ENCODE measurements at regions not wholly inside any gene's neighbourhood (a gene's known extent, or its start where the extent isn't known, plus 50 kb on each side); places are given as distances from the start of the nearest gene placed in this dataset.

DNA sequence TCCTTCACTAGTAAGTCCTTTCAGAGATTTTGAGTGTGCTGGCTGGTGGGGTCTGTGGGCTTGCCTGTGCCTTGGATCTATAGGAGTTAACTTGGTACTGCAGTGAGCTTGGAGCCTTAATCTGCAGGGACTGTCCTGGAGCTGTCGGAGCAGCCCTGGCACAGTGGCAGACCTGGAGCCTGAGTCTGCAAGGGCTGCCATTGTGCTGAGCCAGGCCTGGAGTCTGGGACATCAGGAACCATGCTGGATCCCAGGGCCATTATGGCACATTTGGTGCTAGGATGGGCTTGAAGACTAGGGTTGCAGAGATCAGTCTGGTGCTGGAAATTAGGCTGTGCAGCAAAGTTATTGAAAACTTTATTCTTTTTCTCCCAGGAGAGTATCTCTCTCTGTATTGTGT lies 665.4 kb downstream of the METTL15 start:
- no peak for ATAC-seq
- no peak for DNase-seq
- intact Hi-C loops (cut with DNase I), result no loop called here

- ATAC-seq, result no peak
- DNase-seq, result no peak
- intact Hi-C loops (cut with DNase I), result no loop called here
Observed at GRCh38 chr11:28770806-28771205, 662.6 kb downstream of the METTL15 start.

DNA sequence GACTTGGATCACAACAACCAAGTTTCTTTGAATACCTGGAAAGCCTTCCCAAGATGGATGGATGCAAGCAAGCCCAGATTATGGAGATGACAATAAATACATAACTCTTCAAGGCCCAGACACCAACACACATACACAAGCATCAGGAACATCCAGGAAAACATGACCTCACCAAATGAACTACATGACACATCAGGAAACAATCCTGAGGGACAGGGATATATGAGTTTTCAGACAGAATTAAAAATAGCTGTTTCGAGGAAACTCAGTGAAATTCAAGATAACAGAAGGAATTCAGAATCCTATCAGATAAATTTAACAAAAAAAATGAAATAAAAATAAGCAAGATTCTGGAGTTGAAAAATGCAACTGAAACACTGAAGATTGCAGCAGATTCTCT lies 659.4 kb downstream of the METTL15 start:
- no peak for DNase-seq
- intact Hi-C loops (cut with DNase I), result no loop called here
- no peak for ATAC-seq

- intact Hi-C loops (cut with DNase I), result no loop called here
- no peak for DNase-seq
- ATAC-seq, result no peak
Observed at GRCh38 chr11:28763876-28764275, 655.7 kb downstream of the METTL15 start.

- ATAC-seq (no peak), DNase-seq (no peak)
- intact Hi-C loops (cut with DNase I), result no loop called here
Observed at GRCh38 chr11:28763151-28763550, 655.0 kb downstream of the METTL15 start.

DNA sequence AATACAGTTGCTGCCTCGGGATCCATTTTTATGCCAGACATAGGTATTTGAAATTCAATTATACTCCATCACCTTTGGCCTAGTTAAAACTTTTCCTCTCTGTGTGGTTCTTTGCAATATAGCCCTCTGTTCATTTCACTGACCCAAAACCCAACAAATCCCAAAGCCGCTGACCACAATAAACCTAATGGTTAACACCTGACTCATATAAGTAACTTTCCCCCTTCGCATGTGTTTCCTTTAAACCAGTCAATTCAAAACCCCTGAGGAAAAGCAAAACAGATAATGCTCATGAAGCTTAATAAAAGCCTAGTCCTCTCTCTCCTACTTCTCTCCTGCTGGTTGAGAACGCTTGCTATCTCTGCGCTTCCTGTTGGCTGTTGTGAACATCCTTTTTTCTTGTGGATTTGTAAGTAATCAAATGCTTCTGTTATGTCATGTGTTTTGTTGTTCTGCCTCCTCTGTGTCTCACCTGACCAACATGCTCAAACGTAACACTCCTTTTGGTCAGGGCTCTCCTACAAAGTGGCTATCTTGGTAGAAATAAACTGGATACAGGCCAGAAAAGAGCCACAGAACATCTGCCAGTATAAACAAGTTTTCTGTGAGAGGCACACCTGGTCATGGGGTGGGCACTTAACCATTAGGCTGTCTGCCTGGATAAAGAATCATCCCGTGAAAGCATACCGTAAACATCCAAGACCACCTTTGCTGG lies 652.6 kb downstream of the METTL15 start:
- ATAC-seq, result no peak
- intact Hi-C loops (cut with DNase I), result no loop called here

DNA sequence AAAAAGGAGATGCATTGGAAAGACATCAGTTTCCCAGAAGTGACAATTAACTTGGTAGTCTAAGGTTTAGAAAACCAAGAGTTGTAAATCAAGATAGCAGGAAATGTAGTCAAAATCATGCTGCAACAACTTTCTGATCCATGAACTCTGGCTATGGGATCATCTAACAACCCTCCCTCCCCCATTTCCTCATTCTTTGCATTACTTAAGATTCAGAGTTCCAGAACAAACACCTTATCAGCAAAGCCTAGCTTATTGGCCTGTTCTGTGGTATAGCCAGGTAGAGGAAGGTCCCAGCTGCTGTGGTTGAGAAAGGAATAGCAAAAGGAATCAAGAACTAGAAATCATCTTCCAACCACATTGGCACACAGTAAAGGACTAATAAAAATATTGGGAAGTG lies 651.1 kb downstream of the METTL15 start:
- intact Hi-C loops (cut with DNase I), result no loop called here
- ATAC-seq (no peak), DNase-seq (no peak)

More for the DNA sequence above, 652.6 kb downstream of the METTL15 start:
- DNase-seq, result no peak

DNA sequence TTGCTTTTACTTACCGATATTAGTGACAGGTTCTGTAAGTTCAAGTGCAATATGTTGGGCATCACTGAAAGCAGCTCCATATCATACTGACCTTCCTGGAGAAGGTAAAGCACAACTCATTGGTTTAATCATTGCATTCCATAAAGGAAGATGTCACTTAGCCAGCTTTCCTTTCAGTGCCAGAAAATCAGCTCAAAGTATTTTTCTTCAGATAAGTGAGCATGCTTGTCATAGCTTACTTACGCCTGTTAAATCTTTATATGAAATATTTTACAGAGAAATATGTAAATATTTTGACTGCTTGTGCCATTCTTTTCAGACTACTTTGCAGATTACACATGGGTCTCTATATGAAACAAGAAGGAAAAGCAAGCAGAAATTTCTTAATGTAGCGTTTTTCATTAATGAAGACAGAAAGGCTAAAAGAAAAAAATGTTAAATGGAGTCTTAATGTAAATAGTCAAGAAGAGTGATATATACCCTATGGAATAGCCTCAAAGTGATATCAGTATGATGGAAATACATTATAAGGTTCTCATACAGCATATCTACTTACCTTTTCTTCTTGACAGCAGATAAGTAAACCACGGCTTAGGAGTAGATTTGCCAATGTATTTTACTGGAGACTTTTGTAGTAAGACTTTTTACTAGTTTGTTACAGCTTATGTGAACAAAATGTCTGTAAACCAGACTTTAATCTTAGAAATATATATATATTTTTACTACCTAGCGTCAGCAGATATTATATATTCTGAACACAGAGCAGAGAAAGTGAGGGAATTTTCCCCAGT lies 649.7 kb downstream of the METTL15 start:
- ATAC-seq, result no peak
- intact Hi-C loops (cut with DNase I), result no loop called here
- DNase-seq, result no peak

GRCh38 chr11:28756977-28757376 lies 648.8 kb downstream of the METTL15 start:
- ATAC-seq, result peak in 1 of 2 donors; percentile 47
- intact Hi-C loops (cut with DNase I), result no loop called here
- no peak for DNase-seq

- DNase-seq, result no peak
- intact Hi-C loops (cut with DNase I), result no loop called here
- ATAC-seq, result no peak
Observed at GRCh38 chr11:28743061-28743550, 634.9 kb downstream of the METTL15 start.

- intact Hi-C loops (cut with DNase I), result no loop called here
- no peak for DNase-seq
- ATAC-seq, result no peak
Observed at GRCh38 chr11:28739489-28740280, 631.5 kb downstream of the METTL15 start.

DNA sequence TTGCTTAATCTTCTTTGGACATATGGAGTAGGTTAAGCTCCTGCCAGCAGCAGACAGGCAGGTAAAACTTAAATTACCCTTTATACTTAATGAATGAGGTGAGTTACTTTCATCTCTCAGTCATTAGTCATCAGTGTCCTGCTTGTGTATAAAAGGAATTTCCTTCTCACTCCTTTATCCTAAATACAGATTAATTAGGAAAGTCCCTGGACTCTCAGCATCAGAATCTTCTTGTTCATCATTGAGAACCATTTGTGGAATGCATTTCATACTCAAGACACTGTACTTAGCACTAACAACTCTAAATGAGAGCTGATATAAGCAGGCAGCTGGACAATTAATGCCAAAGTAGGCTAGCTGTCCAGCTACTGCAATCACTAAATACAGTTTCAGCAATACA lies 630.4 kb downstream of the METTL15 start:
- intact Hi-C loops (cut with DNase I), result no loop called here

GRCh38 chr11:28736256-28736655 lies 628.1 kb downstream of the METTL15 start:
- intact Hi-C loops (cut with DNase I), result no loop called here
- ATAC-seq, result no peak
- DNase-seq, result no peak

More for the DNA sequence above, 630.4 kb downstream of the METTL15 start:
- ATAC-seq (no peak), DNase-seq (no peak)

- intact Hi-C loops (cut with DNase I), result no loop called here
- ATAC-seq (no peak), DNase-seq (no peak)
Observed at GRCh38 chr11:28735511-28735910, 627.3 kb downstream of the METTL15 start.

GRCh38 chr11:28730889-28731288 lies 622.7 kb downstream of the METTL15 start:
- intact Hi-C loops (cut with DNase I), result no loop called here
- DNase-seq (no peak), ATAC-seq (no peak)

- intact Hi-C loops (cut with DNase I), result no loop called here
- no peak for ATAC-seq
- DNase-seq, result no peak
Observed at GRCh38 chr11:28730336-28730735, 622.1 kb downstream of the METTL15 start.

DNA sequence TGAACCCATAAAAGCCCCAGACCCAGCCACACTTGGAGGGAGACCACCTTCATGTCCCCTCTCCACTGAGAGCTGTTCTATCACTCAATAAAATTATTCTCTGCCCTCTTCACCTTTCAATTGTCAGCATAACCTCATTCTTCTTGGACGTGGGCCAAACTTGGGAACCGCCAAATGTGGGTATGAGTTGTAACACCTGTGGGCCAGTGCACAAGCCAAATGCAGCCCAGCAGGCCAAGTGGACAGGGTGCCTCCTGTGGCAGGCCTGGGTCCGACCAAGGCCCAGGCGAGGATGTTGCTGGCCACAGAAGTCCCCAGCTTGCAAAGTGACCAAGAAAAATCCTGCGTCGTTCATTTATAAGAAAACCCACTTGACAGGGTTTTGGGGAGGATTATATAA lies 621.2 kb downstream of the METTL15 start:
- no peak for DNase-seq
- no peak for ATAC-seq

GRCh38 chr11:28728666-28729065 lies 620.5 kb downstream of the METTL15 start:
- intact Hi-C loops (cut with DNase I), result no loop called here
- DNase-seq (no peak), ATAC-seq (no peak)

More for the DNA sequence above, 621.2 kb downstream of the METTL15 start:
- intact Hi-C loops (cut with DNase I), result no loop called here

GRCh38 chr11:28727254-28727653 lies 619.1 kb downstream of the METTL15 start:
- ATAC-seq (no peak), DNase-seq (no peak)
- intact Hi-C loops (cut with DNase I), result no loop called here

GRCh38 chr11:28726432-28726831 lies 618.2 kb downstream of the METTL15 start:
- no peak for ATAC-seq
- intact Hi-C loops (cut with DNase I), result no loop called here
- no peak for DNase-seq
